ENCODE measurements at regions not wholly inside any gene's neighbourhood (a gene's known extent, or its start where the extent isn't known, plus 50 kb on each side); places are given as distances from the start of the nearest gene placed in this dataset.

GRCh38 chr2:158047156-158047611 is 54.5 kb upstream of the UPP2 start:
- H3K9ac ChIP-seq (ENCODE audit: insufficient read depth, low read length, poor library complexity, severe bottlenecking), result no peak overlapping the region
- no peak overlapping the region for H2AFZ ChIP-seq (ENCODE audit: insufficient read depth, low read depth, low read length, poor library complexity, severe bottlenecking)
- no peaks in the 10 kb centered on the region for H3K36me3 ChIP-seq (replicated peaks in 1 of 2; ENCODE audit: control insufficient read depth in 1 of 2, insufficient read depth in 2 of 2, low read length in 2 of 2)
- WGBS (ENCODE audit: insufficient coverage), result 61% methylated on average over 3 of the region's 5 CpGs
- Mint-ChIP-seq H3K27ac (no peak overlapping the region), H3K4me1 (peaks cover 41% of the 10 kb centered on the region), H3K9me3 (peaks cover 3 to 9% (median 4%) of the 10 kb centered on the region in 7 donors), H3K27me3 (ENCODE audit: low read depth in 3 of 3) (no peaks in the 10 kb centered on the region), H3K4me3 (no peak overlapping the region), H3K36me3 (peaks cover 0 to 4% of the 10 kb centered on the region in 2 donors)
- TF ChIP-seq CTCF (IDR thresholded peaks at IDR 0.05), result no peak
- peaks cover 38 to 48% of the 10 kb centered on the region in 2 donors for H3K4me1 ChIP-seq (ENCODE audit: control insufficient read depth in 1 of 2, insufficient read depth in 2 of 2, low read length in 2 of 2)
- intact Hi-C loops (cut with micrococcal nuclease), result no loop called here
- H3K9me3 ChIP-seq (replicated peaks in 1 of 2; ENCODE audit: control insufficient read depth in 1 of 2, insufficient read depth in 1 of 2, low read length in 2 of 2), result no peaks in the 10 kb centered on the region
- H3K4me3 ChIP-seq (replicated peaks in 1 of 3; ENCODE audit: low read depth in 2 of 3, low read length in 3 of 3), result no peak overlapping the region
- H3K79me2 ChIP-seq (ENCODE audit: insufficient read depth, low read length), result no peaks in the 10 kb centered on the region
- H3K27me3 ChIP-seq (ENCODE audit: control insufficient read depth in 2 of 2, insufficient read depth in 2 of 2, low read length in 2 of 2), result no peaks in the 10 kb centered on the region
- no peak overlapping the region for H3K27ac ChIP-seq (ENCODE audit: low read depth in 1 of 2, low read length in 2 of 2)
- H3K4me2 ChIP-seq (replicated peaks; ENCODE audit: extremely low read depth, low read length, poor library complexity, severe bottlenecking), result no peak overlapping the region
- no peaks in the 10 kb centered on the region for H4K20me1 ChIP-seq (ENCODE audit: insufficient read depth, low read length)
- no peak for DNase-seq

DNA sequence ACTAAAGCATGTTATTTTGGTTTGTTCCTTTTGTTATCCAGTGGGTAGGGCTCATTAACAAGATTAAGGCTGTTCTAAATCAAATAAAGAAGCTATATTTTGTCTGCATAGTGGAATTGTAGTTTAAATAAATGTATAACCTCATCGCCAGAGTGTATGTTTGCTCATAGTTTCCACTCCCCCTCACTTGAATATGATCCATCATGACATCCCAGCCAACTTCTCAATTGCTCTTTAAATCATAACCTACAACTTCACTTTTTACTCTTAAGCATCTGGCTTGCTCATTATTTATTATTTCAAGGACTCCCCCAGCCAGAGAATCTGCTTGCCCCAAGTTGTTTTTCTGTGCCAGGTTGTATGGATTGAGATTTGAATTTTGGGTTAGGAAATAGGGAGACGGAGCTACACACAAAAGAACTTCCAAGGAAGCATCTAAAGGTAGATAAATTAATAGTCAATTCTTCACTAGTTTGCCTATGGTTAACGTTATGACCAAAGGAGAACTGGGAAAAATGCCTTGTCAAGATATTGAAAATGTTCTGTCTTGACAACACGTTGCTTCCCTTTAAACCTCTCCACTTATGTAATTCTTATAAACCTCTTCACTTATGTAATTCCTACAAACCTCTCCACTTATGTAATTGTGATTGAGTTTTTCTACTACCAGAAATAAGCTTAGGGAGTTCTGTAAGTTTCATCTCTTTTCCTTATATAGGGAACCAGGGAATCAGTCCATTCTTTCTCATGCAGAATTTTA is 55.4 kb upstream of the UPP2 start:
- no peaks in the 10 kb centered on the region for H3K27me3 Mint-ChIP-seq (ENCODE audit: low read depth in 3 of 3)
- no peak overlapping the region for H3K4me3 Mint-ChIP-seq
- Histone ChIP-seq H3K36me3 (replicated peaks in 1 of 2; ENCODE audit: control insufficient read depth in 1 of 2, insufficient read depth in 2 of 2, low read length in 2 of 2) (no peaks in the 10 kb centered on the region), H3K9me3 (replicated peaks in 1 of 2; ENCODE audit: control insufficient read depth in 1 of 2, insufficient read depth in 1 of 2, low read length in 2 of 2) (no peaks in the 10 kb centered on the region), H3K27me3 (ENCODE audit: control insufficient read depth in 2 of 2, insufficient read depth in 2 of 2, low read length in 2 of 2) (no peaks in the 10 kb centered on the region), H3K4me3 (replicated peaks in 1 of 3; ENCODE audit: low read depth in 2 of 3, low read length in 3 of 3) (no peak overlapping the region), H3K79me2 (ENCODE audit: insufficient read depth, low read length) (no peaks in the 10 kb centered on the region), H4K20me1 (ENCODE audit: insufficient read depth, low read length) (no peaks in the 10 kb centered on the region), H3K4me2 (replicated peaks; ENCODE audit: extremely low read depth, low read length, poor library complexity, severe bottlenecking) (no peak overlapping the region), H3K4me1 (ENCODE audit: control insufficient read depth in 1 of 2, insufficient read depth in 2 of 2, low read length in 2 of 2) (peaks cover 41 to 50% of the 10 kb centered on the region in 2 donors), H3K27ac (ENCODE audit: low read depth in 1 of 2, low read length in 2 of 2) (peak overlapping the region in 1 of 2 donors; percentile 17), H2AFZ (ENCODE audit: insufficient read depth, low read depth, low read length, poor library complexity, severe bottlenecking) (no peak overlapping the region), H3K9ac (ENCODE audit: insufficient read depth, low read length, poor library complexity, severe bottlenecking) (no peak overlapping the region)
- WGBS (ENCODE audit: insufficient coverage), result no CpG with 5 or more reads among the region's 4 CpGs
- peak overlapping the region in 2 of 7 donors; percentile 8 to 26 for H3K27ac Mint-ChIP-seq
- TF ChIP-seq CTCF (IDR thresholded peaks at IDR 0.05), result no peak
- no peak for DNase-seq
- peaks cover 0 to 4% of the 10 kb centered on the region in 2 donors for H3K36me3 Mint-ChIP-seq
- intact Hi-C loops (cut with micrococcal nuclease), result no loop called here
- H3K9me3 Mint-ChIP-seq, result peaks cover 3 to 9% (median 4%) of the 10 kb centered on the region in 7 donors
- peaks cover 43% of the 10 kb centered on the region for H3K4me1 Mint-ChIP-seq

All from CD14-positive monocyte (primary cell).